Rectal smooth muscle tissue (tissue), 1 donor: ENCODE measurements at regions not wholly inside any gene's neighbourhood (a gene's known extent, or its start where the extent isn't known, plus 50 kb on each side); places are given as distances from the start of the nearest gene placed in this dataset.

Experiments
- H3K27ac ChIP-seq: one replicate; pipeline ENCODE4 v1.7.0; 2013; ENCODE audit warnings: low read depth, low read length, inconsistent platforms
- H3K27me3 ChIP-seq: one replicate; pipeline ENCODE4 v1.7.0; 2013; ENCODE audit warnings: low read length; ENCODE audit not compliant: control insufficient read depth, insufficient read depth
- H3K36me3 ChIP-seq: one replicate; pipeline ENCODE4 v1.7.0; 2013; ENCODE audit warnings: low read length; ENCODE audit not compliant: control insufficient read depth, insufficient read depth
- H3K4me1 ChIP-seq: one replicate; pipeline ENCODE4 v1.7.0; 2013; ENCODE audit warnings: low read length; ENCODE audit not compliant: control insufficient read depth, insufficient read depth
- H3K4me3 ChIP-seq: one replicate; pipeline ENCODE4 v1.7.0; 2013; ENCODE audit warnings: low read length
- H3K9ac ChIP-seq: one replicate; pipeline ENCODE4 v1.7.0; 2013; ENCODE audit warnings: low read length

DNA sequence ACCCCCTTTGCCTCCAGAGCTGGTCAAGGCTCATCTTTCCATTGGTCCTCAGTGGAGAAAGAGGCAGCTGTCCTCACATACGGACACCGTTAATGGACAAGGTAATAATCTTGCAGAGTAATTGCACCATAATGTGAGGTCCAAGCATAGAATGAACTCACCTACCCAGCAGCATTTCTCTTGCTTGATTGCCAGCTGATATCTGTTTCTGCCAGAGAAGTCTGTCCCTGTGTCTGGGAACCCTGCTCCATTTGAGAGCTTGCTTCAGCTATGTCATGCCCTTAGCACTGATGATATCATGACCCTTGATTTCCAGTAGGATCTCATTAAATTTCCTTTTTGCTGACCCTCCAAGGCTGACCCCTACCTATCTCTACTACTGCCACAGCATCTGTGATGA, 154.6 kb downstream of the PIK3R1 start:
- H3K9ac ChIP-seq: no peak overlapping the region
- peaks cover 4% of the 10 kb centered on the region for H3K4me1 ChIP-seq
- no peaks in the 10 kb centered on the region for H3K27me3 ChIP-seq
- no peaks in the 10 kb centered on the region for H3K36me3 ChIP-seq
- H3K27ac ChIP-seq: no peak overlapping the region
- no peak overlapping the region for H3K4me3 ChIP-seq

DNA sequence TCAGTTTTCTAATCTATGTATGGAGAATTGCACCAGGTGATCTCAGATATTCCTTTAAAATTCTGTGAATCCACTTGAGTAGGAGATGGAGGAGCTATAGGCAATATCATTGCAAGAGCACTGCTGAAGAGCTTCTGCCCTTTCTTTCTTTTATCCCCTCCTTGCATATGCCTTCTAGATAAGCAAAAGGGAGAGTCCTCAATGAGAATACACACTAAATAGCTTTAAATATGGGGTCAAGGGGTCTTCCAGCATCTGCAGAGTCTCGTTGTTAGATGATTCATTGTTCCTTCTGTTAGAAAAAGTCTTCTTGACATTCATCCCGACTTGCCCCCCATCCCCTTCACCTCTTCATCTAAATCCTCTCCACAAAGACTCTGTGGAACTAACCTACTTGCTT, 156.1 kb downstream of the PIK3R1 start:
- H3K27me3 ChIP-seq: no peaks in the 10 kb centered on the region
- no peak overlapping the region for H3K27ac ChIP-seq
- no peak overlapping the region for H3K9ac ChIP-seq
- H3K4me3 ChIP-seq: no peak overlapping the region
- no peaks in the 10 kb centered on the region for H3K36me3 ChIP-seq
- H3K4me1 ChIP-seq: peaks cover 4% of the 10 kb centered on the region

DNA sequence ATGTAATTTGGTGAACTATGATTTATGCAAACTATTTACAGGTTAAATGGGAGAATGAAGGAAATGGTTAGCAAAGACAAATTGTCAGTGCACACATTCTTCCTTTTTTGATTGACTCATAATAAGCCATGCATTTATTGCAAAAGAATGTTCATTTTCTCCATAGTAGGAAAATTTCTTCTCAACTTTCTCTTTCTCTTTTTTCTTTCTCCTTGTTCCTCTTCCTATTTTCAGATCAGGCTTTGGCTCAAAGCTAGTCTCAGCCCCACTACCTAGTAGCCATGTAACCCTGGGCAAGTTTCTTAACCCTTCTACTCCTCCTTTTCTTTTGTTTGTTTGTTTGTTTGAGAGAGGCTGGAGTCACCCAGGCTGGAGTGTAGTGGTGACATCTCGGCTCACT, 156.6 kb downstream of the PIK3R1 start:
- H3K4me1 ChIP-seq: peaks cover 4% of the 10 kb centered on the region
- no peak overlapping the region for H3K9ac ChIP-seq
- H3K27me3 ChIP-seq: no peaks in the 10 kb centered on the region
- H3K36me3 ChIP-seq: no peaks in the 10 kb centered on the region
- no peak overlapping the region for H3K4me3 ChIP-seq
- H3K27ac ChIP-seq: no peak overlapping the region

DNA sequence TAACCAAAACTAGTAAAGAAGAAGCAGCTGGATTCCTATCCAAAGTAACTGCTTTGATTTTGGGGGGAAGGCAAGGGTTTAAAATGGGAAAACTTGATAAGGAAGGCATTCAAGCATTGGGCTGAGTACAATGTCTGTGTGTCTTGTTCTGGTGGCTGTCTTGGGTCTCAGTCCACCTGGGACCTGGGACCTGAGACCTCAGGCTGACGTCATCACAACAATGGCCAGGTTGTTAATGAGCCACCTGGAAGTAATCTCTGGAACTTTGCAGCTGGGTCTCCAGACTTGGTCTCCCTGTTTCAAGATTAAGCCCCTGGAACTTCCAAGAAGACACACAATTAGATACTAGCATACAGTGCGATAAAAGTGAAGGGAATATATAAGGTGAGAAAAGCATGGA, 157.5 kb downstream of the PIK3R1 start:
- Histone ChIP-seq H3K27me3 (no peaks in the 10 kb centered on the region), H3K9ac (no peak overlapping the region), H3K36me3 (no peaks in the 10 kb centered on the region), H3K27ac (no peak overlapping the region), H3K4me3 (no peak overlapping the region), H3K4me1 (peaks cover 6% of the 10 kb centered on the region)

DNA sequence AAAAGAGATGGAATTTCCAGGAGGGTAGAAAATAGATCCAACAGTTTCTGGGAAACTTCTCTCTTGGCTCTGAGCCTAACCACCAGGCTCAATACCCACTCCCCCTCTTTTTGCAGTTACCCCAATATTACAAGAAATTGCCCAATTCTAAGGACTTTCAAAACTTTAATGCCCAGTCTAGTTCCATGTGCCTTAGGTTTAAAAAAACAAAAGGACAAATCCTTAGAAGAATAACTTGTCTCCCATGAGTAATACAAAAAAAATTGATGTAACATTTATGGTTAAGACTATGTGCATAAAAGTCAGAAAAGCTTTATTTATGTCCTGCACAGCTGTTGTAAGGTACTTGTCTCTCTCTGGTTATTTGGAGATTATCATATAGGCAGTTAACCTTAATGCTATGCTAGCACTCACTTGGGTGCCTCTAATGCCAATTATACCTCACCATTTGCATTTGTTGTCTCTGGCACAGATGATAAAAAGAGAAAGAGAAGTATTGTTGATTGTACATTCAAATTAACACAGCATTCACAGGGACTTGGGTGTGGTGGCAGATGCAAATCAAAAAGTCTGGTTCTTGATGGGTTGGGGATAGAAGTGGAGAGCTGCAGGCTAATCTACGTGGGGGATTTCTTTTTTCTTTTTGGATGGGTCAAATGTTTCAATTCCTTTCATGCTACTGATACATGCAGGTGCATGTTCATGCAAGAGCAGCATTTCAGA, 159.4 kb downstream of the PIK3R1 start:
- Histone ChIP-seq H3K27ac (no peak overlapping the region), H3K27me3 (no peaks in the 10 kb centered on the region), H3K4me3 (no peak overlapping the region), H3K9ac (no peak overlapping the region), H3K36me3 (no peaks in the 10 kb centered on the region), H3K4me1 (peaks cover 6% of the 10 kb centered on the region)

DNA sequence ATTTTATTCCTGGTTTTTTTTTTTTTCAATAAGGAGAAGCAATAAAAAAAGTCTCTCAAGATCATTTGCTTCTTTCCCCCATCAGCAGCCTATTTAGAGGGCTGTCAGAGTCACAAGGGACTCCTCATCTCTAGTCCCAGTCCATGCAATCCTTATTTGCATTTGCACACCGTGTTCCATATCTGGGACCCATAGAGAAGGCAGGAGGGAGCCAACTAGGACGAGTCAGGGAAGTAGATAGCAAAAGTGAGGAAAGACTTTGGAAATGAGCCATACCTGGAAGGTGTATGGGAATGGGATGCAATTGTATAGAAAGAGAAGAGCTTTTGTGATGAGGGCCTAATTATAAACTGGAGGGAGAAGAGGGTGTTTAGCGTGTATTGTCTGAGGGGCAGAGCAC, 160.0 kb downstream of the PIK3R1 start:
- Histone ChIP-seq H3K27me3 (no peaks in the 10 kb centered on the region), H3K4me3 (no peak overlapping the region), H3K9ac (no peak overlapping the region), H3K36me3 (no peaks in the 10 kb centered on the region), H3K4me1 (peaks cover 6% of the 10 kb centered on the region), H3K27ac (no peak overlapping the region)

DNA sequence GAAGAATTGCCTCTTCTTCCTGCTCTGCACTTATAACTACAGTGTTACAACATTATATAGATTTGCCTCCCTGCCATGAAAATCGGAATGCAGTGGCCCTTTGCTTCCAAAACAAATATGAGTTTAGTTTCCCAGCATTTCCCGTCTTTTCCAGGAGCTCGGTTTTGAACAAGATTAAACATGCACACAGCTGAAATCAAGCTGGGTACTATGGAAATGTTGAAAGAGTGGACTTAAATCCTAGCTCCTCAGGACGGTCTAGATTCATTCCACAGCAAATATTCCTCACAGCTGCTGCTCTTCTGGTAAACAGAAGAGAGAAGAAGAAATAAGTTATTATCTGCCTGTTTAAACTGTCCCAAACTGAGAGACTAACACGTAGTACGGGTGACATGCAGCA, 161.4 kb downstream of the PIK3R1 start:
- Histone ChIP-seq H3K27ac (no peak overlapping the region), H3K9ac (no peak overlapping the region), H3K27me3 (no peaks in the 10 kb centered on the region), H3K4me1 (peaks cover 6% of the 10 kb centered on the region), H3K4me3 (no peak overlapping the region), H3K36me3 (no peaks in the 10 kb centered on the region)

DNA sequence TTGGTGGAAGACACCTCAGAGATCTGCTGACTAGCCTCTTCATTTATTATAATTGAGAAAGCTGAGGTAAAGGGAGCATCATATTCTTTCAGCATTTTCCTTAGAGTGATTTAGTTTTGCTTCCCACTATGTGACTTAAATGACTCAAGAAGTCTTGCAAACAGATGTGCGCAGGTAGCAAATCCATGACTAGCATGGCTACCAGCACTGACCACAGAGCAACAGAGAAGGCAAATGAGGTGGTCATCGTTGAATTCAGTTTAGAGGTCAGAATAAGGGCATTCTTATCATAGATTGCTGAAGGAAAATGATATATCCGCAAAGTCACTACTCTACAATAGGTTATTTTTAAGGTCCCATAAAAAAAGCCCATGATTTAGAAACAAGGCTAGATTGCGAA, 162.2 kb downstream of the PIK3R1 start:
- Histone ChIP-seq H3K4me1 (peaks cover 6% of the 10 kb centered on the region), H3K9ac (no peak overlapping the region), H3K27ac (no peak overlapping the region), H3K36me3 (no peaks in the 10 kb centered on the region), H3K27me3 (no peaks in the 10 kb centered on the region), H3K4me3 (no peak overlapping the region)

DNA sequence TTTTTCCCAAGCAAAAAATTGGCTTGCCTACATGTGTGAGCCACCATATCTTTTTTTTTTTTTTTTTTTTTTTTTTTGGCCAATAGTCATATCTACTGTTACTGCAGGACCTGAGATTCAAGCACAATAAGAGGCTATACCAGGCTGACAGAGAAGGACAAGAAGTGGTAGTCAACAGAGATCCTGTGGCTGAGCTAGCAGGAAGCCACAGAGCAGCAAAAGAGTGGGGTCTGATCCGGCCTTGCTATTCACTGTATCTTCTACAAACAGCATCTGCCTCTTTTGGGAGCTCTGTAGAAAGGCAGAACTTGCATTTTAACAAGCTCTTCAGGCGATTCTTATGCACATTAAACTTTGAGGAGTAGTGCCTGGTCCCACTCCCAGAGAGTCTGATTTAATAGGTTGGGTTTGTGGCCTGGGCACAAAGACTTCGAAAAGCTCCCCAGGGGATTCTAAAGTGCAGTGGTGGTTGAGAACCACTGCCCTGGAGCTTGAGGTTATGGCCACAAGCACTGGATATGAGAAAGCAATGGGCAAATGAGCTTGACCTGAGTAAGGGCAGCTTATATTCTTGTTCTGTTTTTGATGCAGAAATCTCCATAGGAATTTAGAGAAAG, 162.8 kb downstream of the PIK3R1 start:
- Histone ChIP-seq H3K4me1 (peaks cover 6% of the 10 kb centered on the region), H3K9ac (no peak overlapping the region), H3K27me3 (no peaks in the 10 kb centered on the region), H3K36me3 (no peaks in the 10 kb centered on the region), H3K4me3 (no peak overlapping the region), H3K27ac (no peak overlapping the region)

DNA sequence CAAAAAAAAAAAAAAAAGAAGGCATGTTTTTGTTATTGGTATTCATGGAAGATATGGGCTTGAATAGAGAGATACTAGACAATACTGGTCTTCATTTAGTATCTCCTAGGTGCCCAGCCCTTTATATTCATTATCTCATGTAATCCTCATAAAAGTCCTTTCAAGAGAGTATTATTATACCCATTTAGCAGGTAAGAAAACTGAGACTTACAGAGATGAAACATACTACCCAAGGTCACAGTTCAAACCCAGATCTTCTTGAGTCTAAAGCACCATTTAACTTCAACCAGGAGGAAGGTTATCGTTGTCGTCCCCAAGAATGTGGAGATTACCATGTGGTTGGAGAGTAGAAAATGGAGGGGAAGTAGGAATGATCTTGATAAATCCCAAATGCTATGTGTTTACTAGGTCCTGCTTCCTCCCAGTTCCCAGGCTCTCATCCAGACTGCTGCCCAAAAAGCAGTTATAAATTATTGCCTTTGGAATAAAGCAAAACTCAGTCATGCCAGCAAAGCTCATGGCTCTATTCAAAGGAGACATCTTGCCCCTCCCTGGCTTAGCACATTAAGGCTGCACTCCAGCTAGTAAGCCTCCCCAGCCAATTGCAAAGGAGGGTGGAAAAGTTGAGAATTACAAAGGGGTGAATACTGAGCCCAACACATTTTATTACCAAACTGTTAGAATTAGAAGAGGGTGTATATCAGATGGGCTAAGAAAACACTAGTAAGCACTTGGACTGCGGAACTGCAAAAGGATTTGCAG, 163.9 kb downstream of the PIK3R1 start:
- Histone ChIP-seq H3K4me3 (no peak overlapping the region), H3K9ac (no peak overlapping the region), H3K27me3 (no peaks in the 10 kb centered on the region), H3K36me3 (no peaks in the 10 kb centered on the region), H3K4me1 (peaks cover 3% of the 10 kb centered on the region), H3K27ac (no peak overlapping the region)

DNA sequence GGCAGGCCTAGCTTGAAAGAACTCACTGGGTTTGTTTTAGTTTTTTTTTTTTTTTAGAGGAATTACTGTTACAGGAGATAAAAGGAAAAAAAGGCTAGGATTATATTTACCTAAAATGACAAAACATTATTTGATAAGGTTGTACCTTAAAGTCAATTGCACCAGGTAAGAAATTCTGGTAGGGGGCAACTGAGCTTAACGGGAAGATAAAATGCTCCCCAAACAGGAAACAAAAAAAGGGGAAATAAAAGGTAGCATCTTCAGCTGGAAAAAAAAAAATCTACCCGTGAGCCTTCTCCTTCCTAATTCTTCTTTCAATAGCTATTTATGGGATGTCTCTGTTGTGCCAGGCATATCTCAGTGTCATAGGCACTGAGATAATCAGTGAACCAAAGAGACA, 164.5 kb downstream of the PIK3R1 start:
- Histone ChIP-seq H3K4me1 (peaks cover 3% of the 10 kb centered on the region), H3K4me3 (no peak overlapping the region)

DNA sequence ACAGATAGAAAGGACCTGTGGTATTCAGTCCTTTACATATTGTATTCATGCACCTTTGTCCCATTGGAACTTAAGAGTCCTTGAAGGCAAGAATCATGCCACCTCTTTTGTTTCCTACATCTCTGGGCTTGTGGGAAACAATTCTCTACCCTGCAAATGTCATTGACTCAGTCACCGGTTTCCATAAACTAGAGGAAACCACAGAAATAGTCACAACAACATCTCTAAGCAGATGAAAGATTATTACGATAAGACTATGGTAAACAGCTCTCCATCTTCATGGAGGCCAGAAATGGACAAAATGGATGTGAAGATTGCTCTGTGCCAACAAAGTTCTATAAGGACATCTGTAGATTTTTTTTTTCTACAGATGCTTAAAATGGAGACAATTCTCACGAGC, 165.5 kb downstream of the PIK3R1 start:
- Histone ChIP-seq H3K27ac (no peak overlapping the region), H3K36me3 (no peaks in the 10 kb centered on the region)

More for the DNA sequence above, 164.5 kb downstream of the PIK3R1 start:
- no peak overlapping the region for H3K27ac ChIP-seq
- H3K36me3 ChIP-seq: no peaks in the 10 kb centered on the region
- no peaks in the 10 kb centered on the region for H3K27me3 ChIP-seq
- no peak overlapping the region for H3K9ac ChIP-seq

More for the DNA sequence above, 165.5 kb downstream of the PIK3R1 start:
- Histone ChIP-seq H3K27me3 (no peaks in the 10 kb centered on the region), H3K9ac (no peak overlapping the region), H3K4me1 (peaks cover 3% of the 10 kb centered on the region), H3K4me3 (no peak overlapping the region)
